Amniotic epithelial cell (primary cell): ENCODE measurements at regions not wholly inside any gene's neighbourhood (a gene's known extent, or its start where the extent isn't known, plus 50 kb on each side); places are given as distances from the start of the nearest gene placed in this dataset.

Source experiments
- DNase-seq: peaks from one replicate; pipeline ENCODE4 v3.0.0-alpha.2; 2010; ENCODE audit warnings: low read depth

GRCh38 chr1:47574451-47575165, 136.8 kb downstream of the FOXD2 start:
- DNase-seq: no peak

GRCh38 chr1:47575855-47576757, 138.3 kb downstream of the FOXD2 start:
- peak; percentile 85 for DNase-seq

DNA sequence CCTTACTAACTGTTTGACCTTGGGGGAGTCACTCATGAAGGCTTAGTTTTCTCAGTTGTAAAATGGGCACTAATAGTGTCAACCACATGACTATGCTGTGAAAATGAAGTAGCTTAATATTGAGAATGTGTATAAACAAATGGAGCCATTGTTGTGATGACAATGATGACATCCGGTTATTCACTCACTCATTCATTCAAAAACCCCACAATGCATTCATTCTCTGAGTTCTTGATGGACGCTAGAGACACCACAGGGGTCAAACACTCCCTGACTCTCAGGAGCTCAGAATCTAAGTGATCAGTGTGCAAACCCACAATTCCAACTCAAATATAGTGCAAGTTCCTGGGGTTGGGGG, 138.9 kb downstream of the FOXD2 start:
- no peak for DNase-seq

DNA sequence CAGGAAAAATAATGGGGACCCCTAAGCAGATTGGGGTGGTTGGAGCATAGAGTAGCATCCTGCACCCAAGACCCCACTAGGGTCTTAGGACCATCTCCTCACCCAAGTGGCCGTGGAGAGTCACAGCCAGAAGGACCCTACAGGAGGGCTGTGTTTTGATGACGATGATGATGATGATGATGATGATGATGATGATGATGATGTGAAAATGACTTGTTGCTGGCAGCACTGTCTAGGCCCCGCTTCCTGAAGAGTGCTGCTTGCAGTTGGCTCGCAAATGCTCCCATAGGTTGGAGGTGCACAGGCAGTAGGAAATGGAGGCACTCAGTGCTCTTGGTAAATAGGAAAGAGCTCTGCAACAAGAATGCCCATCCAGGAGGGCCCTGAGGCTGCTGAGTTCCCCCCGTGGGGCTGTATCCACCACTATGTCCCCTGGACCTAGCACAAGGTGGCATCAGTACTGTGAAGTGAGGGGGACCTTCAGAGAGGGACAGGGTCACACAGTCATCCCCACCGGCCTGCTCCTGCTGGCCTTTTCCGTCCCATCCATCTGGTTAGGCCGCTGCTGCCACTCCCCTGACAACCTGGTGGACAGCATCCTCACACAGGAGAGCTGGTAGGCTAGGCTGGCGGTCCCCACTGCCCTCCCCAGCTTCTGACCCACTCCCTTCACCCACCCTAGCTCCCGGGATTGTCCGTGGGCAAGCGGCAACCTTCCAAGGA, 139.6 kb downstream of the FOXD2 start:
- DNase-seq: no peak

GRCh38 chr1:47578026-47578720, 140.3 kb downstream of the FOXD2 start:
- no peak for DNase-seq

GRCh38 chr1:47578721-47579419, 141.0 kb downstream of the FOXD2 start:
- no peak for DNase-seq

- no peak for DNase-seq
Observed at GRCh38 chr1:47579809-47580208, 142.0 kb downstream of the FOXD2 start.

DNA sequence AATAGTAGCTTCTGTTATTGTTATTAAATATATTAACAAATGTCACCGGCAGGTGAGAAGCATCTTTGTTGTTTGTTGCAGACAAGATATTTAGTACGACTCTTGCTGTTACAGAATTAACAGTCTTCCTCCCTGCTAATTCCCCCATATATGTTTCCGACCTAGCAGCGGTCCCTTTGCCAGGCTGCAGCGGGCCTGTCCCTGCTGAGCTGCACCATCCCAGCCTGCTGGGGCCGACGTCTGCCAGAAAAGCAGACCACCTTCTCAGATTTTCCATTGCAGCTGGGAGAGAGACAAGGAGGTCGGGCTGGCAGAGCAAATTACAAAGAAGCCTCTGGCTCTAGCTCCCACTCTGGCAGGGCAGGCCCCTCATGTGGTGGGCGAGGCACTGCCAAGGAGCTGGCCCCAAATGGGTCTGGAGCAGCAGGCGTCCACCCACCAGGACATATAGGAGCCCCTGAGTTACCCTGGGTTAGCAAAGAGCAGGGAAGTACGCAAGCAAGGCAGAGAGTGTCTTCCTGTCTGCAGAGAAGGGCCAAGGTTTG, 142.7 kb downstream of the FOXD2 start:
- DNase-seq: no peak

GRCh38 chr1:47582891-47583608, 145.2 kb downstream of the FOXD2 start:
- no peak for DNase-seq

- DNase-seq: no peak
Observed at GRCh38 chr1:47584249-47584648, 146.4 kb downstream of the FOXD2 start.

DNA sequence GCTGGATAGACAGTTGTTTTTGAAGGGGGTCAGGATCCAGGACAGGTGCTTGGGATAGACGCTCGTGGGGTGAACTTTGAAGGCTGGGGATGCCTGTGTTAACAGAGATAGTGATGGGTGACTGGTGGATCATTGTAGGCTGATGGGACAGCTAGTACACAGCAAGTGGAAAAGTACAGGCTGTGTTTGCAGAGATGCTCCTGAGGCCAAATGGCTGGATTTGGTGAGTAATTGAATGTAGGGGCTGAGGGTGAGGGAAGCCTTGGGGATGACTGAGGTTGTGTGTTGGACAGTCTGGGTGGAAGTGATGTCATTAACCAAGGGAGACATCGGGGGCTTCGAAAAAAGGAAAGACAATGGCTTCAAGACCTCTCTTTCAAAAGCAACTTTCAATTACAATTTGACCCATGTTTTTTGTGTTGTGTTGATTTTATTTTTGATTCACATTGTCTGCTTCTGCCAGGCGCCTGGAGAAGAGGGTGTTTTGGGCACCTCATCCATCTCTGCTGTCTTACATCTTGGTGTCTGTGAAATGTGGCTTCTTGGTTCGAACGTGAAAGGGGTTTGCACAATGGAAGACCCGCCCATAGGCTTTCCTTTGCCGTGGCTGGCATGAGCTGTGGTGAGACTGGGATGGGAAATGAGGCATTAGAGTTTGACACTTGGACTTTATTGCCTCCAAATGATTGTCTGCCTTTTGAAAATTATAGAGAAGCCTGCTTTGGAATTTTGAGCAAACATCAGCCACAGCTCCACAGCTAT, 147.5 kb downstream of the FOXD2 start:
- DNase-seq: no peak

DNA sequence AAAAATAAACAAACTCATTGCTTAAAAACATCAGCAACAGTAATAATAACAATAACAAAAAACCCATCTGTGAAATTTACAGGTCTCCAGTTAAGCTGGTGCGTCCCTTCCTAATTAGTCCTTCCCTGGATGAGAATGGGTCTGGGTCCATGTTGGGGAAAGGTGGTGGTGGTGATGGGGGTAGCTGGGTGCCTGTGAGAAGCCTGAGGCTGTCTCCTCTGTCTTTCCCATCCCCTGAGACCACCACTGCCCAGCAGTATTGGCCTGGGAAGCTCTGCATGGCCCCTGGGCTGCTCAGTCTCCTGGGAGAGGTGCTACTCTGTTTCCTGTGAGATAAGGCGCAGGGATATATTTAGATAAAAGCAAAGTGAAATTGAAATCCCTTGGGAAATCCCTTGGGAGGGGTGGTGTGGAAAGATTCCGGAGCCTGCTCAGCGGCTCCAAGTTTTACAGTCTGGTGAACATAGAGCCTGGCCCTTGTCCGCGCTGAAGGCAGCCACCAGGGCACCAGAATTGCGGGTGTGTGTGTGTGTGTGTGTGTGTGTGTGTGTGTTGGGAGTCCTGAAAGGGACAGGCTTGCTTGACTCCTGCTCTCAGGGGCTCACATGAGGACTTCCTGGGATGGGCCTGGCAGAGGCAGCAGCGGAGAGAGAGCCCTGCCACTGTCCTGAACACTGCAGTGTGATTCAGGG, 150.2 kb downstream of the FOXD2 start:
- peak; percentile 10 for DNase-seq

DNA sequence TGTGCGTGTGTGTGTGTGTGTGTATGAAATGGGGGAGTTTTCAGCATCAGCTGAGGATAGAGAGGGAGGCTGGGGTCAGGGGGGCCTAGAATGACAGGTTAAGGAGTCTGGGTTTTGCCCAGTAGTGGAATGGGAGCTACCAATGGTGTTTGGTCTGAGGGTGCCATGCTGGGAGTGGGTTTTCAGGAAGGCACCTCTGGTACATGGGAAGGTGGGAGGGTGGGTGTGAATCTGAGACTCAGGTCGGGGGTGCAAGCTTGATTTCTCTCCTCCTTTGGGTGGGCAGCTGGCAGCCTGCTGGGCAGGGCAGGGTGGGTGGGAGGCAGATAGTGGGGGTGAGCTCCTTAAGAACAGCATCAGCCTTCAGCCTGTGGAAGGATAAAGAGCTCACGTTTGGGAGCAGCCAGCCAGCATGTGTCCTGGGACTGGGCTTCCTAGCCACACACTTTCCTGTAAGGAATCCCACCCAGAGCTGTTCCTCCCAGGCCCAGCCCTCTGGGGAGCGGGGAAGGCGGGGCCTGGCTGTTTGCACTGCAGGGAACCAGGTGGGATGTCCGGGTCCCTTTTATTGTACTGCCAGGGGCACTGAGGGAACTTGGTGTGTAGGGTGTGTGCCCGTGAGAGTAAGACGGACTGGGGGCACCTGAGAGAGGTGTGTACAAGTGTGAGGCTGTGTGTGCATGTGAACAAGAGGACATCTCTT, 152.8 kb downstream of the FOXD2 start:
- DNase-seq: no peak

GRCh38 chr1:47591801-47592200, 154.0 kb downstream of the FOXD2 start:
- no peak for DNase-seq

- DNase-seq: no peak
Observed at GRCh38 chr1:47592296-47593012, 154.6 kb downstream of the FOXD2 start.

GRCh38 chr1:47593013-47593568, 155.2 kb downstream of the FOXD2 start:
- DNase-seq: no peak

GRCh38 chr1:47593598-47594285, 155.9 kb downstream of the FOXD2 start:
- no peak for DNase-seq
